IMR-90 (cell line): ENCODE measurements at regions not wholly inside any gene's neighbourhood (a gene's known extent, or its start where the extent isn't known, plus 50 kb on each side); places are given as distances from the start of the nearest gene placed in this dataset.

Experiments
- ATAC-seq: fragments of 200-7000 bp; cut with Tn5 transposase; 2 replicates; pipeline ENCODE4 v1.9.1; 2020; ENCODE audit warnings: low read depth, mild to moderate bottlenecking, moderate library complexity
- BruUV-seq: library from RNA; stranded (reverse); fragments of 400-500 nt; replicated peaks from 2 replicates; lab custom pipeline; 2021; lab: Mats Ljungman, UMichigan
- CTCF ChIA-PET: fragments of 300-600 bp; formaldehyde crosslinking; extraction: SDS; loops from one replicate; lab custom pipeline; 2021; ENCODE audit warnings: antibody characterized with exemption; lab: Yijun Ruan, JAX
- POLR2A ChIA-PET: fragments of 300-600 bp; sonication (Branson Sonifier 250); formaldehyde crosslinking; loops from one replicate; lab custom pipeline; 2022; ENCODE audit warnings: antibody characterized with exemption; ENCODE audit not compliant: unreplicated experiment; lab: Charles Lee
- DNase-seq: peaks from one replicate; pipeline ENCODE4 v3.0.0; 2013
- H2AFZ ChIP-seq: replicated peaks from 2 replicates; pipeline ENCODE3; 2013; ENCODE audit warnings: low read length, mild to moderate bottlenecking; ENCODE audit not compliant: poor library complexity
- H2AK5ac ChIP-seq: 2 replicates; pipeline ENCODE4 v1.6.1; 2013; ENCODE audit warnings: low read depth, low read length, inconsistent platforms
- H2AK9ac ChIP-seq: replicated peaks from 2 replicates; pipeline ENCODE3; 2013; ENCODE audit warnings: mild to moderate bottlenecking, low read depth, low read length, moderate library complexity; ENCODE audit not compliant: poor library complexity
- H2BK120ac ChIP-seq: 2 replicates; pipeline ENCODE4 v1.6.1; 2013; ENCODE audit warnings: low read depth, low read length, inconsistent platforms
- H2BK15ac ChIP-seq: 3 replicates; pipeline ENCODE4 v1.6.1; 2013; ENCODE audit warnings: low read depth, low read length, inconsistent platforms
- H2BK20ac ChIP-seq: 2 replicates; pipeline ENCODE4 v1.6.1; 2013; ENCODE audit warnings: low read depth, mild to moderate bottlenecking, inconsistent platforms, low read length, moderate library complexity
- H2BK5ac ChIP-seq: 2 replicates; pipeline ENCODE4 v1.6.1; 2013; ENCODE audit warnings: mild to moderate bottlenecking, low read depth, low read length, inconsistent platforms; ENCODE audit not compliant: poor library complexity, severe bottlenecking
- H3K14ac ChIP-seq: replicated peaks from 2 replicates; pipeline ENCODE4 v1.6.1; 2013; ENCODE audit warnings: low read depth, low read length, inconsistent platforms
- H3K18ac ChIP-seq: 2 replicates; pipeline ENCODE4 v1.6.1; 2013; ENCODE audit warnings: low read depth, low read length, control low read depth
- H3K23ac ChIP-seq: 2 replicates; pipeline ENCODE4 v1.6.1; 2013; ENCODE audit warnings: low read depth, low read length, inconsistent platforms
- H3K27ac ChIP-seq: 2 replicates; pipeline ENCODE4 v1.5.1; 2013; ENCODE audit warnings: mild to moderate bottlenecking, control low read depth, low read length; ENCODE audit not compliant: insufficient read depth
- H3K27me3 ChIP-seq: 2 replicates; pipeline ENCODE4 v1.6.1; 2013; ENCODE audit warnings: low read length; ENCODE audit not compliant: control insufficient read depth, insufficient read depth
- H3K36me3 ChIP-seq: 2 replicates; pipeline ENCODE4 v1.6.1; 2013; ENCODE audit warnings: low read length, mixed read lengths; ENCODE audit not compliant: control insufficient read depth, insufficient read depth
- H3K4ac ChIP-seq: 2 replicates; pipeline ENCODE4 v1.6.1; 2013; ENCODE audit warnings: low read depth, low read length, inconsistent platforms
- H3K4me1 ChIP-seq: 2 replicates; pipeline ENCODE4 v1.6.1; 2013; ENCODE audit warnings: low read length, mixed read lengths; ENCODE audit not compliant: control insufficient read depth, insufficient read depth
- H3K4me2 ChIP-seq: 2 replicates; pipeline ENCODE4 v1.6.1; 2013; ENCODE audit warnings: low read depth, mild to moderate bottlenecking, control low read depth, low read length, moderate library complexity
- H3K4me3 ChIP-seq: 2 replicates; pipeline ENCODE4 v1.5.1; 2013; ENCODE audit warnings: low read depth, mild to moderate bottlenecking, control low read depth, low read length, moderate library complexity; ENCODE audit not compliant: insufficient read depth
- H3K56ac ChIP-seq: 2 replicates; pipeline ENCODE4 v1.6.1; 2013; ENCODE audit warnings: low read length, inconsistent platforms; ENCODE audit not compliant: insufficient read depth; ENCODE audit errors: extremely low read depth
- H3K79me1 ChIP-seq, 2 experiments: 2 replicates each; pipeline ENCODE4 v1.6.1; 2013; ENCODE audit warnings: low read length in 2 of 2, inconsistent platforms in 1 of 2, low read depth in 1 of 2
- H3K9ac ChIP-seq: 2 replicates; pipeline ENCODE4 v1.6.1; 2013; ENCODE audit warnings: low read depth, low read length, control low read depth
- H3K9me1 ChIP-seq: 2 replicates; pipeline ENCODE4 v1.6.1; 2013; ENCODE audit warnings: low read length, inconsistent platforms; ENCODE audit not compliant: insufficient read depth
- H3K9me3 ChIP-seq: 2 replicates; pipeline ENCODE4 v1.6.1; 2013; ENCODE audit warnings: low read length; ENCODE audit not compliant: control insufficient read depth, insufficient read depth
- H4K20me1 ChIP-seq: 2 replicates; pipeline ENCODE4 v1.6.1; 2013; ENCODE audit warnings: low read length, inconsistent platforms; ENCODE audit not compliant: insufficient read depth
- H4K5ac ChIP-seq: 2 replicates; pipeline ENCODE4 v1.6.1; 2013; ENCODE audit warnings: mild to moderate bottlenecking, low read depth, low read length, control low read depth
- H4K8ac ChIP-seq, 2 experiments: 2 replicates each; pipeline ENCODE4 v1.6.1; 2013; ENCODE audit warnings: low read depth in 2 of 2, low read length in 2 of 2, control low read depth in 1 of 2, inconsistent platforms in 1 of 2
- H4K91ac ChIP-seq: 2 replicates; pipeline ENCODE4 v1.6.1; 2013; ENCODE audit warnings: low read depth, low read length, inconsistent platforms; ENCODE audit not compliant: insufficient read depth
- BHLHE40 ChIP-seq: fragments of 150-350 bp; IDR thresholded peaks from 2 replicates; pipeline ENCODE4 v1.6.1; 2016; ENCODE audit warnings: mild to moderate bottlenecking, low read depth, low read length
- CEBPB ChIP-seq: IDR thresholded peaks from 2 replicates; pipeline ENCODE4 v1.6.1; 2012; ENCODE audit warnings: low read depth, low read length, improper control_type of control experiment
- CHD1 ChIP-seq: IDR thresholded peaks from 2 replicates; pipeline ENCODE4 v1.6.1; 2012; ENCODE audit warnings: low read depth, low read length, improper control_type of control experiment
- CTCF ChIP-seq: conservative IDR thresholded peaks from 2 replicates; pipeline ENCODE4 v1.5.1; 2012; ENCODE audit warnings: mild to moderate bottlenecking, low read depth, low read length, improper control_type of control experiment
- ELK1 ChIP-seq: fragments of 150-350 bp; IDR thresholded peaks from 2 replicates; pipeline ENCODE4 v1.6.1; 2016; ENCODE audit warnings: low read depth, mild to moderate bottlenecking, low read length, moderate library complexity, borderline replicate concordance
- FOS ChIP-seq: fragments of 150-350 bp; IDR thresholded peaks from 2 replicates; pipeline ENCODE4 v1.6.1; 2016; ENCODE audit warnings: low read depth, low read length
- MAFK ChIP-seq: IDR thresholded peaks from 2 replicates; pipeline ENCODE4 v1.6.1; 2012; ENCODE audit warnings: low read depth, low read length, improper control_type of control experiment
- MAZ ChIP-seq: IDR thresholded peaks from 2 replicates; pipeline ENCODE4 v1.6.1; 2012; ENCODE audit warnings: low read depth, mild to moderate bottlenecking, low read length, improper control_type of control experiment, moderate library complexity, borderline replicate concordance
- MXI1 ChIP-seq: IDR thresholded peaks from 2 replicates; pipeline ENCODE4 v1.6.1; 2012; ENCODE audit warnings: low read depth, mild to moderate bottlenecking, low read length, moderate library complexity, borderline replicate concordance
- NFE2L2 ChIP-seq: fragments of 150-350 bp; IDR thresholded peaks from 2 replicates; pipeline ENCODE4 v1.6.1; 2016; ENCODE audit warnings: low read depth, mild to moderate bottlenecking, low read length
- POLR2A ChIP-seq: IDR thresholded peaks from 2 replicates; pipeline ENCODE4 v1.6.1; 2012; ENCODE audit warnings: mild to moderate bottlenecking, low read depth, low read length
- RAD21 ChIP-seq: IDR thresholded peaks from 2 replicates; pipeline ENCODE4 v1.6.1; 2012; ENCODE audit warnings: low read length, improper control_type of control experiment
- RCOR1 ChIP-seq: IDR thresholded peaks from 2 replicates; pipeline ENCODE4 v1.6.1; 2012; ENCODE audit warnings: mild to moderate bottlenecking, low read length, improper control_type of control experiment; ENCODE audit not compliant: insufficient replicate concordance
- RFX5 ChIP-seq: IDR thresholded peaks from 2 replicates; pipeline ENCODE4 v1.8.0; 2012; ENCODE audit warnings: low read depth, mild to moderate bottlenecking, low read length, moderate library complexity
- SMC3 ChIP-seq: fragments of 150-350 bp; IDR thresholded peaks from 2 replicates; pipeline ENCODE4 v1.6.1; 2016; ENCODE audit warnings: low read depth, mild to moderate bottlenecking, antibody characterized with exemption, low read length, moderate library complexity
- USF2 ChIP-seq: fragments of 150-350 bp; IDR thresholded peaks from 2 replicates; pipeline ENCODE4 v1.6.1; 2017; ENCODE audit warnings: mild to moderate bottlenecking, antibody characterized with exemption, low read length, low read depth
- WGBS, 2 experiments: methylation state at CpG; one replicate each; pipeline versions ENCODE4 v1.1.5 to v1.1.7; 2013; ENCODE audit warnings: missing lambda C conversion rate in 2 of 2; ENCODE audit not compliant: insufficient read length in 1 of 2; ENCODE audit errors: extremely low coverage in 2 of 2; 5-methylcytosine and 5-hydroxymethylcytosine counted together
- dilution Hi-C: fragments of 300-500 bp; cut with HindIII; formaldehyde crosslinking; loops from one replicate; pipeline ENCODE4 v1.14.3; 2018; ENCODE audit warnings: low sequenced_read_pairs; ENCODE audit not compliant: unreplicated experiment
- in situ Hi-C: fragments of 300-500 bp; cut with MboI; formaldehyde crosslinking; loops from 3 replicates; pipeline ENCODE4 v1.14.3; 2019; ENCODE audit warnings: low sequenced_read_pairs, inconsistent platforms, mixed read lengths
- intact Hi-C: fragments of 100-400 bp; cut with micrococcal nuclease; formaldehyde crosslinking; loops from 2 replicates; pipeline ENCODE4 v1.10.0; 2022

DNA sequence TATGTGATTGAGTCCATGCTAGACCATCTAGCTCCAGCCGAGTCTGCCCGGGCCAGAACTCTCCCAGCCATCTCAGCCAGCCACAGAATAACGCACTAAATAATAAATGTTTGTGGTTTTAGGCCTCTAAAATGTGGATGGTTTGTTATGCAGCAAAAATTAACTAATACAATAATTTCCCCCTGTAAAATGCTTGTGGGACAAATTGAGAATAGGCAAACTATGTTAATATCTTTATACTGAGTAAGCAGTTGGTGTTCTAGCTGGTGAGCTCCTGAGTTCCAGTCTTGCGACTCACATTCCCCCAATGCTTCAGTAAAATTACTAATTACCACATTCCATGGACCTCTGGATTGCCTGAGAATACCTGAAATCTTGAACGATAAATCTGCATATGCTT, 316.8 kb upstream of the NFE2L3 start:
- peak; percentile 64 for DNase-seq
- in situ Hi-C loops (no loop called here), dilution Hi-C loops (no loop called here), intact Hi-C loops (no loop called here)
- ChIA-PET CTCF (interaction anchor here (0.8 kb wide), 1 partner anchor 8 kb away, joined by 3 read pairs; no protein-coding TSS in a partner anchor), POLR2A (no interaction called here)
- no peak overlapping the region for H3K4ac ChIP-seq
- no peak overlapping the region for H2BK20ac ChIP-seq
- H3K23ac ChIP-seq = no peak overlapping the region
- no peak overlapping the region for H2AFZ ChIP-seq
- H3K9me1 ChIP-seq = no peaks in the 10 kb centered on the region
- no peak overlapping the region for H4K5ac ChIP-seq
- no peak overlapping the region for H3K56ac ChIP-seq
- H2BK15ac ChIP-seq = no peak overlapping the region
- H3K9me3 ChIP-seq = no peaks in the 10 kb centered on the region
- H3K18ac ChIP-seq = no peak overlapping the region; the same call in 1 of the 2 replicates
- H4K91ac ChIP-seq = no peak overlapping the region
- no TSS peak for BruUV-seq
- no CpG with 5 or more reads among the region's 5 CpGs for WGBS, 2 experiments
- no peak overlapping the region for H2AK9ac ChIP-seq
- peak; percentile 72 for ATAC-seq
- H3K14ac ChIP-seq = no peak overlapping the region
- H3K4me3 ChIP-seq = no peak overlapping the region
- H3K27ac ChIP-seq = peak overlapping the region; percentile 22; the same call in 1 of the 2 replicates
- H3K27me3 ChIP-seq = no peaks in the 10 kb centered on the region
- no peak overlapping the region for H2BK5ac ChIP-seq
- H4K20me1 ChIP-seq = no peaks in the 10 kb centered on the region
- no peaks in the 10 kb centered on the region for H3K79me1 ChIP-seq
- no peak overlapping the region for H2AK5ac ChIP-seq
- H3K9ac ChIP-seq = no peak overlapping the region
- no peaks in the 10 kb centered on the region for H3K36me3 ChIP-seq
- no peak overlapping the region for H3K4me2 ChIP-seq
- H2BK120ac ChIP-seq = no peak overlapping the region
- peaks cover 13% of the 10 kb centered on the region for H3K4me1 ChIP-seq
- no peak overlapping the region for H4K8ac ChIP-seq
- TF ChIP-seq MAZ (no peak), SMC3 (no peak), FOS (no peak), RFX5 (no peak), ELK1 (no peak), MXI1 (no peak), RAD21 (no peak), RCOR1 (no peak), MAFK (no peak), CTCF (no peak), USF2 (no peak), NFE2L2 (no peak), BHLHE40 (no peak), POLR2A (no peak), CEBPB (no peak), CHD1 (no peak)
